A673 (cell line): ENCODE measurements at regions not wholly inside any gene's neighbourhood (a gene's known extent, or its start where the extent isn't known, plus 50 kb on each side); places are given as distances from the start of the nearest gene placed in this dataset.

Experiments
- BruUV-seq: library from RNA; stranded (reverse); fragments of 400-500 nt; replicated peaks from 2 replicates; lab custom pipeline; 2021; lab: Mats Ljungman, UMichigan
- CTCF ChIA-PET: fragments of 300-600 bp; sonication (Branson Sonifier 250); formaldehyde crosslinking; loops from one replicate; lab custom pipeline; 2022; ENCODE audit warnings: antibody characterized with exemption; lab: Charles Lee
- POLR2A ChIA-PET: fragments of 300-600 bp; sonication (Branson Sonifier 250); formaldehyde crosslinking; loops from one replicate; lab custom pipeline; 2022; ENCODE audit warnings: antibody characterized with exemption; ENCODE audit not compliant: low non-redundant PET; lab: Charles Lee
- DNase-seq: peaks from one replicate; pipeline ENCODE4 v3.0.0-alpha.2; 2015; ENCODE audit warnings: low spot score
- H3K27ac ChIP-seq: fragments of 200-600 bp; sonication (generic); 2 replicates; pipeline ENCODE4 v1.5.1; 2016; ENCODE audit warnings: mixed run types, low read depth, mild to moderate bottlenecking, mixed read lengths, antibody characterized with exemption, low read length; ENCODE audit not compliant: poor library complexity, severe bottlenecking
- H3K27me3 ChIP-seq: fragments of 200-600 bp; sonication (generic); replicated peaks from 2 replicates; pipeline ENCODE4 v1.6.1; 2017; ENCODE audit warnings: mixed run types, low read depth, mild to moderate bottlenecking, mixed read lengths, antibody characterized with exemption, low read length; ENCODE audit not compliant: insufficient read depth, poor library complexity
- H3K36me3 ChIP-seq: fragments of 200-600 bp; sonication (generic); 2 replicates; pipeline ENCODE4 v1.6.1; 2016; ENCODE audit warnings: mixed run types, mild to moderate bottlenecking, mixed read lengths, antibody characterized with exemption, low read length; ENCODE audit not compliant: insufficient read depth, poor library complexity, severe bottlenecking
- H3K4me1 ChIP-seq: fragments of 200-600 bp; sonication (generic); 2 replicates; pipeline ENCODE4 v1.6.1; 2017; ENCODE audit warnings: mixed run types, mild to moderate bottlenecking, mixed read lengths, antibody characterized with exemption, low read length; ENCODE audit not compliant: insufficient read depth, poor library complexity, severe bottlenecking
- H3K4me3 ChIP-seq: fragments of 200-600 bp; sonication (generic); 2 replicates; pipeline ENCODE4 v1.5.1; 2016; ENCODE audit warnings: low read depth, mixed run types, mild to moderate bottlenecking, mixed read lengths, low read length; ENCODE audit not compliant: poor library complexity, severe bottlenecking
- H3K9me3 ChIP-seq: fragments of 200-600 bp; sonication (generic); 2 replicates; pipeline ENCODE4 v1.6.1; 2016; ENCODE audit warnings: mixed run types, low read depth, mild to moderate bottlenecking, mixed read lengths, antibody characterized with exemption, low read length; ENCODE audit not compliant: poor library complexity, severe bottlenecking
- EZH2 ChIP-seq: fragments of 200-600 bp; sonication (generic); IDR thresholded peaks from 2 replicates; pipeline ENCODE4 v1.6.1; 2017; ENCODE audit warnings: borderline replicate concordance, low read depth, mild to moderate bottlenecking, mixed read lengths, antibody characterized with exemption, low read length; ENCODE audit not compliant: poor library complexity, severe bottlenecking
- intact Hi-C: fragments of 100-400 bp; cut with micrococcal nuclease; formaldehyde crosslinking; loops from one replicate; pipeline ENCODE4 v1.10.0; 2022; ENCODE audit not compliant: unreplicated experiment
- TF ChIP-seq, protein P1 (sequence below): fragments of 300-800, 200-600 bp; sonication (generic); conservative IDR thresholded peaks from 2 replicates; pipeline ENCODE4 v1.5.1; 2017; ENCODE audit warnings: low read depth, mild to moderate bottlenecking, antibody characterized with exemption, low read length, moderate library complexity, mixed read lengths

DNA sequence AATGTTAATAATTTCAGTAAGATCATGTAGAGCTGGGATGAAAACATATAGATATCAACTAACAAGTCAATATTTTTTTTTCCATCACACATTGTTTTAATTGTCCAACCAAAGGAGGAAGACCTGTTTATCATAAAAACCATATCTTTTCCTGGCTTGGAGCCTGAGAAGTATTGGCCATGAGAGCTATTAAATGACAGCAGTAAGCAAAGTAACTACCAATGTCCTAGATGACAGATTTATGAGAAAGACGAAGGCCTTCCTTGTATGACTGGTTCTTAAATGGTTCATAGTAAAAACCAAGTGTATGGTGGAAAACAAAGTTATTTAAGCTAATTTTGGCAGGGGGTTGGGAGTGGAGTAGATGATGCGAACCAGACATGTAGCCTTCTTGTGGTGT lies 1147.1 kb upstream of the TENM4 start:
- BruUV-seq = no TSS peak
- Histone ChIP-seq H3K9me3 (no peaks in the 10 kb centered on the region), H3K4me3 (no peak overlapping the region)

DNA sequence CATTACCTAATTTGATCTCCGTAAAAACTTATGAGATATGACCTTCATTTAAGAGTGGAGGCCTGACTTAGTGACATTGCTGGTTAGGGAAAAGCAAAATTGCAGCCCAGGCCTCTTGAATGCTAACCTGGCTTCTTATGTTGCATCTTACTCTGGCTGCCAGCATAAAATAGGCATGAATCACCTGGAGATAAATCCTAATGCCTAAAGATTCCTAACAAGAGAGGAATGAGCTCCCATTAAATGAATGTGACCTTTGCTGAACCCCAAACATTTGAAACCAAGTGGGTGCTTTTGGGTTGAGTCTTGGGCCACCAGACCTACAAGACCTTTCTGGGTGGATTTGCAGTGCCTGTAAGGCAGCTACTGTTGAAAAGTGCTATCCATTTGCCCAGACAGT lies 1145.6 kb upstream of the TENM4 start:
- DNase-seq = no peak
- ChIA-PET POLR2A (no interaction called here), CTCF (no interaction called here)
- H3K4me1 ChIP-seq = no peaks in the 10 kb centered on the region
- intact Hi-C loops = no loop called here
- BruUV-seq = no TSS peak
- H3K4me3 ChIP-seq = no peak overlapping the region
- H3K27ac ChIP-seq = no peak overlapping the region
- no peaks in the 10 kb centered on the region for H3K9me3 ChIP-seq
- no peaks in the 10 kb centered on the region for H3K36me3 ChIP-seq
- TF ChIP-seq EZH2 = no peak
- TF ChIP-seq, protein P1, sequence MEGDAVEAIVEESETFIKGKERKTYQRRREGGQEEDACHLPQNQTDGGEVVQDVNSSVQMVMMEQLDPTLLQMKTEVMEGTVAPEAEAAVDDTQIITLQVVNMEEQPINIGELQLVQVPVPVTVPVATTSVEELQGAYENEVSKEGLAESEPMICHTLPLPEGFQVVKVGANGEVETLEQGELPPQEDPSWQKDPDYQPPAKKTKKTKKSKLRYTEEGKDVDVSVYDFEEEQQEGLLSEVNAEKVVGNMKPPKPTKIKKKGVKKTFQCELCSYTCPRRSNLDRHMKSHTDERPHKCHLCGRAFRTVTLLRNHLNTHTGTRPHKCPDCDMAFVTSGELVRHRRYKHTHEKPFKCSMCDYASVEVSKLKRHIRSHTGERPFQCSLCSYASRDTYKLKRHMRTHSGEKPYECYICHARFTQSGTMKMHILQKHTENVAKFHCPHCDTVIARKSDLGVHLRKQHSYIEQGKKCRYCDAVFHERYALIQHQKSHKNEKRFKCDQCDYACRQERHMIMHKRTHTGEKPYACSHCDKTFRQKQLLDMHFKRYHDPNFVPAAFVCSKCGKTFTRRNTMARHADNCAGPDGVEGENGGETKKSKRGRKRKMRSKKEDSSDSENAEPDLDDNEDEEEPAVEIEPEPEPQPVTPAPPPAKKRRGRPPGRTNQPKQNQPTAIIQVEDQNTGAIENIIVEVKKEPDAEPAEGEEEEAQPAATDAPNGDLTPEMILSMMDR = no peak
- H3K27me3 ChIP-seq = no peaks in the 10 kb centered on the region

More for the DNA sequence above, 1147.1 kb upstream of the TENM4 start:
- intact Hi-C loops = no loop called here
- H3K27me3 ChIP-seq = no peaks in the 10 kb centered on the region
- POLR2A ChIA-PET = no interaction called here
- DNase-seq = peak; percentile 7
- CTCF ChIA-PET = no interaction called here
- no peak for TF ChIP-seq EZH2
- TF ChIP-seq, protein P1 = no peak
- no peaks in the 10 kb centered on the region for H3K36me3 ChIP-seq
- H3K27ac ChIP-seq = no peak overlapping the region
- H3K4me1 ChIP-seq = no peaks in the 10 kb centered on the region

DNA sequence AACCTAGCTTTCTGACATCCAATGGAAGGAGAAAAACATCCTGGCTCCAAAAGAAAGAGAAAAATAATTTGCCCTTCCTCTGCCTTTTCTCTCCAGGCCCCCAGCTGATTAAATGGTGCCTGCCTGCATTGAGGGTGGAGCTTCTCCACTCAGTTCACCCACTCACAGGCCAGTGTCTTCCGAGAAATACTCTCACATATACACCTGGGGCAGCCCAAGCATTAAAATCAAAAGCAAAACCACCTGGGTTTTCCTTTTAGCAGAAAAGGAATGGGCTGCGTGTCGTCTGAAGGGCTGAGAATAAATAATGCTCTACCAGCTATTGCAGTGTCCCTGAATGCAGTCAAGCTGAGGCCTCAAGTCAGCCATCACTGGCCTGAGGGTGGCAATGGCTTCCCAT lies 1143.8 kb upstream of the TENM4 start:
- H3K4me3 ChIP-seq = no peak overlapping the region
- BruUV-seq = no TSS peak
- TF ChIP-seq, protein P1 = no peak
- TF ChIP-seq EZH2 = no peak
- intact Hi-C loops = no loop called here
- no peaks in the 10 kb centered on the region for H3K9me3 ChIP-seq
- no peaks in the 10 kb centered on the region for H3K27me3 ChIP-seq
- ChIA-PET CTCF (no interaction called here), POLR2A (no interaction called here)
- H3K36me3 ChIP-seq = no peaks in the 10 kb centered on the region
- H3K27ac ChIP-seq = no peak overlapping the region
- no peak for DNase-seq
- no peaks in the 10 kb centered on the region for H3K4me1 ChIP-seq
